ENCODE measurements at regions not wholly inside any gene's neighbourhood (a gene's known extent, or its start where the extent isn't known, plus 50 kb on each side); places are given as distances from the start of the nearest gene placed in this dataset.

- no peak for DNase-seq (ENCODE audit: low read depth in 2 of 2)
These were observed 513.3 kb upstream of the SEMA6D start for GRCh38 chr15:47203993-47204392.

GRCh38 chr15:47206358-47206978 lies 510.8 kb upstream of the SEMA6D start:
- DNase-seq (ENCODE audit: low read depth in 2 of 2), result no peak

- no peak for DNase-seq (ENCODE audit: low read depth in 2 of 2)
These were observed 507.7 kb upstream of the SEMA6D start for GRCh38 chr15:47209591-47209990.

- no peak for DNase-seq (ENCODE audit: low read depth in 2 of 2)
These were observed 504.9 kb upstream of the SEMA6D start for GRCh38 chr15:47212222-47213010.

- no peak for DNase-seq (ENCODE audit: low read depth in 2 of 2)
These were observed 503.4 kb upstream of the SEMA6D start for GRCh38 chr15:47213883-47214282.

GRCh38 chr15:47218295-47218694 lies 499.0 kb upstream of the SEMA6D start:
- DNase-seq (ENCODE audit: low read depth in 2 of 2), result no peak

- DNase-seq (ENCODE audit: low read depth in 2 of 2), result no peak
These were observed 472.9 kb upstream of the SEMA6D start for GRCh38 chr15:47244361-47244760.

GRCh38 chr15:47246317-47246716 lies 471.0 kb upstream of the SEMA6D start:
- no peak for DNase-seq (ENCODE audit: low read depth in 2 of 2)

- DNase-seq (ENCODE audit: low read depth in 2 of 2), result no peak
These were observed 458.8 kb upstream of the SEMA6D start for GRCh38 chr15:47258521-47258920.

GRCh38 chr15:47265686-47266085 lies 451.6 kb upstream of the SEMA6D start:
- DNase-seq (ENCODE audit: low read depth in 2 of 2), result no peak

- no peak for DNase-seq (ENCODE audit: low read depth in 2 of 2)
These were observed 450.7 kb upstream of the SEMA6D start for GRCh38 chr15:47266566-47266965.

- DNase-seq (ENCODE audit: low read depth in 2 of 2), result no peak
These were observed 443.4 kb upstream of the SEMA6D start for GRCh38 chr15:47273864-47274263.

GRCh38 chr15:47283246-47283645 lies 434.1 kb upstream of the SEMA6D start:
- DNase-seq (ENCODE audit: low read depth in 2 of 2), result no peak

GRCh38 chr15:47288794-47289193 lies 428.5 kb upstream of the SEMA6D start:
- DNase-seq (ENCODE audit: low read depth in 2 of 2), result no peak

- no peak for DNase-seq (ENCODE audit: low read depth in 2 of 2)
These were observed 427.6 kb upstream of the SEMA6D start for GRCh38 chr15:47289656-47290055.

GRCh38 chr15:47291767-47292166 lies 425.5 kb upstream of the SEMA6D start:
- no peak for DNase-seq (ENCODE audit: low read depth in 2 of 2)

GRCh38 chr15:47292638-47293190 lies 424.6 kb upstream of the SEMA6D start:
- no peak for DNase-seq (ENCODE audit: low read depth in 2 of 2)

GRCh38 chr15:47293466-47294162 lies 423.7 kb upstream of the SEMA6D start:
- DNase-seq (ENCODE audit: low read depth in 2 of 2), result no peak

GRCh38 chr15:47294765-47295259 lies 422.5 kb upstream of the SEMA6D start:
- no peak for DNase-seq (ENCODE audit: low read depth in 2 of 2)

- no peak for DNase-seq (ENCODE audit: low read depth in 2 of 2)
These were observed 420.4 kb upstream of the SEMA6D start for GRCh38 chr15:47296881-47297280.

- no peak for DNase-seq (ENCODE audit: low read depth in 2 of 2)
These were observed 417.4 kb upstream of the SEMA6D start for GRCh38 chr15:47299846-47300434.

GRCh38 chr15:47300596-47300995 lies 416.7 kb upstream of the SEMA6D start:
- DNase-seq (ENCODE audit: low read depth in 2 of 2), result no peak
